ENCODE measurements at regions not wholly inside any gene's neighbourhood (a gene's known extent, or its start where the extent isn't known, plus 50 kb on each side); places are given as distances from the start of the nearest gene placed in this dataset.

- TF ChIP-seq POLR2AphosphoS5 (IDR thresholded peaks at IDR 0.05) = no peak
- TF ChIP-seq POLR2A (IDR thresholded peaks at IDR 0.05) = no peak
- no peak for TF ChIP-seq CTCF (IDR thresholded peaks at IDR 0.05)
Measured at GRCh38 chr3:153702106-153702505, 419.1 kb upstream of the ARHGEF26 start.

All from suprapubic skin (tissue), 4 donors.